Activated T-cell treated with anti-CD3 and anti-CD28 coated beads for 4 hours (primary cell): ENCODE measurements at regions not wholly inside any gene's neighbourhood (a gene's known extent, or its start where the extent isn't known, plus 50 kb on each side); places are given as distances from the start of the nearest gene placed in this dataset.

Experiments used
- DNase-seq: peaks from one replicate; pipeline ENCODE4 v3.0.0-alpha.2; 2020

DNA sequence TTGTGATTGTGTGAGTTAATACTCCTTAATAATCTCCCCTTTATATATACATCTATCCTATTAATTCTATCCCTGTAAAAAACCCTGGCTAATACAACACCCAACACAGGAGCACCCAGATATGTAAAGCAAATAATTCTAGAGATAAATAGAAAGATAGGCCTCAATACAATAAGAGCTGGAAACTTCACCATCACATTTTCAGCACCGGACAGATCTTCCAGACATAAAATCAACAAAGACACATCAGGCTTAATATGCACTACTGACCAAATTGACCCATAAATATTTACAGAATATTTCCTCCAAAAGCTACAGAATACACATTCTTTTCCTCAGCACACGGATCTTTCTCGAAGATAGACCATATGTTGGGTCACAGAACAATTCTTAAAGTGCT lies 71.0 kb upstream of the ST8SIA4 start:
- no peak for DNase-seq

DNA sequence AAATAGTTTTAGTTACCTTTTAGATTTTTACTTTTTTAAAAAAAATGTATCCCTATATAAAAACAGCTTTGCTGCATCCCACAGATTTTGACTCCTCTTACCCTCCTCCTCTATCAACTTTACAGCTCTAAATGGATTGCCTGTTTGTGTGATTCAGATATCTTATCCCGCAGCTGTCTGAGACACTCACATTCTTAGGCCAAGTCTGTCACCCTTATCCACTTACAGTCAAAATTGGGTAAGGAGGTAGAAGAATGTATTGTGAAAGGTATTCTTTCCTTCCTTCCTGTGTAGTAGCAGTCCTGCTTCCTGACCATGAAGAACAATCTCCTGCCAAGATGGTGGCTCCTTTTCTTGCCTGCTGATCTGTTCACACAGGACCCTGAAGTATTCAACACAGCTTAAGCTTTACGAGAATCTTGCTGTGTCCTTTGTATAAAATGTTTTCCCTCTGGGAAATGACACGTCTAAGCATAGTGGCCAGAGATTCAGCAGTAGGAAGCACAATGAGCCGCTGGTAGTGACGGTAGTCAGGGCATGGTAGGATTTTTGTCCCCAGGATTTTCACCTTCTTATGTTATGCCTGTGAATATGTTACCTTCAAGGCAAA lies 67.7 kb upstream of the ST8SIA4 start:
- no peak for DNase-seq

- no peak for DNase-seq
Observed at GRCh38 chr5:100965291-100965690, 62.2 kb upstream of the ST8SIA4 start.
